ENCODE measurements at regions not wholly inside any gene's neighbourhood (a gene's known extent, or its start where the extent isn't known, plus 50 kb on each side); places are given as distances from the start of the nearest gene placed in this dataset.

DNA sequence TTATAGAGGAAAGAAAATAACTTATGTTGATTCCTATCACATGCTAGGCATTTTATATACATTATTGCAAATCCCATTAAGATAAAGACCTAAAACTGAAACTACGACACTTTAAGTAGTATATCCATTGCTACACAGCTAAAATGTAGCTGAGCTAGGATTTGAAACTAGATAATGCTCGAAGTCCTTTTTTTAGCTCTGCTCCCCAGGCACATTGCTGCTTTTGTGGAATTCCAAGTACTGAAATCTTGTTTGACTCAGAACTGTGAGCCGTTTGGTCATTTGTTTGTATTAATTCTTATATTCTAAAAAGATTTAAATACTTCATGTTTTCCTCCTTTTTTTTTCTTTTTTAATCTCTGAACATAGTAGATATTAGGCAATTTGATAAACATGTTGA lies 644.8 kb downstream of the HACE1 start:
- no peak for TF ChIP-seq POLR2A (IDR thresholded peaks at IDR 0.05; ENCODE audit: low read depth, low read length)
- FAIRE-seq (no peak), DNase-seq (ENCODE audit: insufficient read length, low spot score) (no peak)

DNA sequence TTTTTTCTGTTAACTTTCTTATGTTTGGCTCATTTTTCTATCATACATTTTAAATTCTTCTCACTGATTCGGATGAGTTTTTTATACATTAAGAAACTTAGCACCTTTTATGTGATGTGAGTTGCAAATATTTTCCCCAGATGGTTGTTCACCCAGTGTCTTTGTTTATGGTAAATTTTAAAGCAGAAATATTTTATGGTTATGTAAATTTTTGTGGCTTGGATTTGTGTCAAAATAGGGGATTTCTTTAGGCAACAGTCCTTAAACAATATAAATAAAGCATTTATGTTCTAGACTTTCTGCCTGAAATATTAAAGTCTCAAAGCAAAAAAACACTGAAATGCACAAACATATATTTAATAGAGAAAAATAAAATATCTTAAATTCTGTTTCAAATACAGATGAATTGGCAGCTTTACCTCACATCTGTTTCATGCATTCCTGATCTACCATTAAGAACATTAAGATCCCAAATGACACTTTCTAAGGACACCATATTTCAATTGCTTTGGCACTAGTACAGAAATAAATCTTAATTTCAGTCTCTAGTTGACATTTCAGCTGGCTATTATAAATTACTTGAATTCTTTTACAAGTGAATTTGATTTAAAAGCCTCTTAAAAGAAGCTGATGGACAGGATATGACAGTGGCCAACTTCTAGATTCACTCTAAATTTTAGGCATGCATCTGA lies 646.6 kb downstream of the HACE1 start:
- no peak for TF ChIP-seq POLR2A (IDR thresholded peaks at IDR 0.05; ENCODE audit: low read depth, low read length)
- DNase-seq (ENCODE audit: insufficient read length, low spot score) (no peak), FAIRE-seq (no peak)

DNA sequence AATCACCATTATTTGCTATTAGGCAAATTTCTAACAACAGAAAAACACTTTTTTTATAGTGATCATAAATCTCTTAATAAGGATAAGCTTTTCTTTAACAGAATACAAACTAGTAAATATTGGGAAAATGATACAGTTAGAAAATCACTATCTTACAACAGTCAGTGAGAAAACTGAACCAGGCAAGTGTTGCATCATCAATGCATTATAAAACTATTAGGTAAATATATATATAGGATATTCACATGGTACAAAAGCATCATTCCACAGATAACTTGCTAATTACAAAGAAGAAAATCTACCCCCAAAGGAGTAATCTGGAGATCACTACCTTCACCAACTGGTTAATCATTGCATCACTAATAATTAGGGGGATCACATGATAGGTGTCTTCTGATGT lies 652.1 kb downstream of the HACE1 start:
- FAIRE-seq = no peak
- no peak for DNase-seq (ENCODE audit: insufficient read length, low spot score)
- no peak for TF ChIP-seq POLR2A (IDR thresholded peaks at IDR 0.05; ENCODE audit: low read depth, low read length)

DNA sequence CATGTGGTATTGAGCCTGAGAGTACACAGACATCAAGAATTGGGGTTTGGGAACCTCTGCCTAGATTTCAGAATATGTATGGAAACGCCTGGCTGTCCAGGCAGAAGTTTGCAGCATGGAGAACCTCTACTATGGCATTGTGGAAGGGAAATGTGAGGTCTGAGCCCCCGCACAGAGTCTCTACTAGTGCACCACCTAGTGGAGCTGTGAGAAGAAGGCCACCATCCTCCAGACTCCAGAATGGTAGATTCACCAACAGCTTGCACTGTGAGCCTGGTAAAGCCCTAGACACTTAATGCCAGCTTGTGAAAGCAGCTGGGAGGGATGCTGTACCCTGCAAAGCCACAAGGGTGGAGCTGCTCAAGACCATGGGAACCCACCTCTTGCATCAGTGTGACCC lies 658.2 kb downstream of the HACE1 start:
- no peak for FAIRE-seq
- DNase-seq (ENCODE audit: insufficient read length, low spot score) = no peak
- no peak for TF ChIP-seq POLR2A (IDR thresholded peaks at IDR 0.05; ENCODE audit: low read depth, low read length)

DNA sequence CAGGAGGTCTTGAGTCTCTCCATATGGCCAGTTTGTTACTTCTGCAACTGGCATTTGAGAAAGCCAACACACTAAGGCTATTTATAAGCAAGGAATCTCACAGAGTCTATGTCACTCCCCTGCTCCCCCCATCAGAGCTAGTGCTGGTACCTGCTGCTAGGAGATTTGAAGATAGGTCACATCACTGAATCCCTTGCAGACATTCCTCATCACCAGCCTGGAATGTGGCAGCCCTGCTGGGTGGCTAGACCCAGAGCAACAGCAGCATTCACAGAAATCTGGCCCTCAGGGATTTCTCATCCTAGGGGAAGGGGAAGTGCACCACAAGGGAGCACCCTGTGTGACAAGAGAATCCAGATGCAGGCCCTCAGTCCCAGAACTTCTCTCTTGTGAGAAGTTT lies 672.1 kb downstream of the HACE1 start:
- DNase-seq (ENCODE audit: insufficient read length, low spot score) (no peak), FAIRE-seq (no peak)
- TF ChIP-seq POLR2A (IDR thresholded peaks at IDR 0.05; ENCODE audit: low read depth, low read length) = no peak

- FAIRE-seq (no peak), DNase-seq (ENCODE audit: insufficient read length, low spot score) (no peak)
Observed at GRCh38 chr6:104186831-104187230, 672.9 kb downstream of the HACE1 start.

DNA sequence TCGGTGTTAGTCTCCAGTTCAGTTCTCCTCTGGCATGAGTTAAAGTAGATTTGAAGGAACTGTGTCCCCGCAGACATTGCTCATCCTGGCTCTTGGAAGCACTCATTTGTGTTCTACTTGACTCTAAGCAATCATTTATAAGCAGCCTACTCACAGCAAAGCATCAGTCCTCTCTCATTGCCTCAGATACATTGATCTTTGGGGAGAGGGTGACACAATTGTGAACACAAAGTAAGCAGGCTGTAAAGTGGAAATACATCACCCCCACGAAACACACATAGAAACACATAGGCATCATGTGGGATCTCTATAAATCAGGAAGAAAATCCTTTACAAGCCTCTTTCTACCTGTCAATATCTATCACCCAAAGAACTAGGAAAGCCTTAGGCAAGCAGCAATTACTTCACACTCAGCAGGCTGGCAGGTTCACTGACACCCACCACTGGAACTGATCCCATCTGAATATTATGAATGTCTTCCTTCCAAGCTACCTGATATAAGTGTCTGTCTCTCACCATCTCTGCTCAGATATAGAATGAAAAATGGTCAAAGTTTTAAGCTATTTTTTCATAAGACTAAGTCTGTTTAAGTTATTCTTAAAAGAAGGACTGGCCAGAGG lies 675.8 kb downstream of the HACE1 start:
- TF ChIP-seq POLR2A (IDR thresholded peaks at IDR 0.05; ENCODE audit: low read depth, low read length) = no peak

More at GRCh38 chr6:104186831-104187230, 672.9 kb downstream of the HACE1 start:
- no peak for TF ChIP-seq POLR2A (IDR thresholded peaks at IDR 0.05; ENCODE audit: low read depth, low read length)

GRCh38 chr6:104182811-104183210 lies 676.9 kb downstream of the HACE1 start:
- FAIRE-seq (no peak), DNase-seq (ENCODE audit: insufficient read length, low spot score) (no peak)
- no peak for TF ChIP-seq POLR2A (IDR thresholded peaks at IDR 0.05; ENCODE audit: low read depth, low read length)

More for the DNA sequence above, 675.8 kb downstream of the HACE1 start:
- DNase-seq (ENCODE audit: insufficient read length, low spot score) (no peak), FAIRE-seq (no peak)

GRCh38 chr6:104173668-104174067 lies 686.1 kb downstream of the HACE1 start:
- TF ChIP-seq POLR2A (IDR thresholded peaks at IDR 0.05; ENCODE audit: low read depth, low read length) = no peak
- DNase-seq (ENCODE audit: insufficient read length, low spot score) (no peak), FAIRE-seq (no peak)

- FAIRE-seq = no peak
- TF ChIP-seq POLR2A (IDR thresholded peaks at IDR 0.05; ENCODE audit: low read depth, low read length) = no peak
- no peak for DNase-seq (ENCODE audit: insufficient read length, low spot score)
Observed at GRCh38 chr6:104170401-104170800, 689.3 kb downstream of the HACE1 start.

- TF ChIP-seq POLR2A (IDR thresholded peaks at IDR 0.05; ENCODE audit: low read depth, low read length) = no peak
- FAIRE-seq (no peak), DNase-seq (ENCODE audit: insufficient read length, low spot score) (no peak)
Observed at GRCh38 chr6:104166055-104166668, 693.6 kb downstream of the HACE1 start.

GRCh38 chr6:104162036-104162669 lies 697.6 kb downstream of the HACE1 start:
- no peak for TF ChIP-seq POLR2A (IDR thresholded peaks at IDR 0.05; ENCODE audit: low read depth, low read length)
- DNase-seq (ENCODE audit: insufficient read length, low spot score) = no peak
- no peak for FAIRE-seq

DNA sequence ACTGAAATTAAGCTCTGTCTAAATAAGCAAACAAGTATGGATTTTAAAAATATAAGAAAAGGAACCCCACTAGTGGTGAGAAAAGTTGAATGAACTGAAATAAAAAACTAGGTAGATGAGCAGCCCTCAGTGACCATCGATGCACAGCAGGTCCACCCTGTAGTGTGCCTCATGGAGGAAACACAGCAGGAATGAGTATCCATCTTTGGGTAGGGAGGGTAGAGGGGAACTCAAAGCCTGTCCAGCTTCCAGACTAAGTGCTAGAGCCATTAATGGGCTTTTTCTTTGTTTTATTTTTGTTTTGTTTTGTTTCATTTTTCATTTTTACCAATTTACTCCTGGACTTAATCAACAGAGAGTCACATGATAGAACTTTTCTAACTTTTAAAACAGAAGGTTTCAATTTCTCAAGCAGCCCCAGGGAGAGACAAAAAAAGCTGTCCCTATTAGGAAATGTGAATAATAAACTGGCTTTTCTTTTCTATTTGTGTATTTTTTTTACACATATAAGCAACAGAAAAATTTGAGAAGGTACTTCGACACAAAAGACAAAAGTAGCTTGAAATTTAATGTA lies 700.6 kb downstream of the HACE1 start:
- no peak for FAIRE-seq
- no peak for DNase-seq (ENCODE audit: insufficient read length, low spot score)
- TF ChIP-seq POLR2A (IDR thresholded peaks at IDR 0.05; ENCODE audit: low read depth, low read length) = no peak

DNA sequence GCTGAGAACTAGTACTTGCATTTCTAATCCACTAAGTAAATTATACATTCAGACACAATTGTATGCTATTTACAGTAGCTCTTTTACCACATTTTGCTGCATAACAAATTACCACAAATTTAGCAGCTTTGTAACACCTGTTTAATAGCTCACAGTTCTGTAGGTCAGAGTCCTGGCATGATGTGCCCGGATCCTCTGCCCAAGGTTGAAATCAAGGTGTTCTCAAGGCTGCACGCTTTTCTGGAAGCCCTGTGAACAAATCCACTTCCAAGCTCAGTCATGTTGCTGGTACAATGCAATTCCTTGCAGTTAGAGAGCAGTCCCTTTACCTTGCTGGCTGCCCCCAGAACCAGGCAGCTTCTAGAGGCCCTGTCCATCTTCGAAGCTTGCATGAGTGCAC lies 716.0 kb downstream of the HACE1 start:
- TF ChIP-seq POLR2A (IDR thresholded peaks at IDR 0.05; ENCODE audit: low read depth, low read length) = no peak
- DNase-seq (ENCODE audit: insufficient read length, low spot score) = no peak
- FAIRE-seq = no peak
